ENCODE measurements at regions not wholly inside any gene's neighbourhood (a gene's known extent, or its start where the extent isn't known, plus 50 kb on each side); places are given as distances from the start of the nearest gene placed in this dataset.

GRCh38 chr5:112064271-112064701 is 307.3 kb upstream of the NREP start:
- Histone ChIP-seq H3K4me3 (no peak overlapping the region), H3K27ac (ENCODE audit: low read depth) (no peak overlapping the region), H3K79me2 (replicated peaks; ENCODE audit: insufficient read depth) (no peaks in the 10 kb centered on the region), H3K4me1 (ENCODE audit: insufficient read depth) (no peaks in the 10 kb centered on the region), H3K4me2 (no peak overlapping the region), H2AFZ (no peak overlapping the region), H3K9me2 (ENCODE audit: insufficient read depth) (no peaks in the 10 kb centered on the region), H4K20me1 (replicated peaks; ENCODE audit: insufficient read depth) (no peaks in the 10 kb centered on the region), H3F3A (replicated peaks; ENCODE audit: low read depth) (no peaks in the 10 kb centered on the region), H3K36me3 (ENCODE audit: insufficient read depth) (no peaks in the 10 kb centered on the region), H3K27me3 (ENCODE audit: insufficient read depth) (no peaks in the 10 kb centered on the region)
- H3K4me1 Mint-ChIP-seq, result no peaks in the 10 kb centered on the region
- ATAC-seq (no peak), DNase-seq (ENCODE audit: low spot score) (no peak)
- no peak overlapping the region for H3K27ac Mint-ChIP-seq
- H3K9me3 Mint-ChIP-seq, result no peaks in the 10 kb centered on the region
- TF ChIP-seq NANOG (IDR thresholded peaks at IDR 0.05; ENCODE audit: borderline replicate concordance) (no peak), POLR2AphosphoS5 (IDR thresholded peaks at IDR 0.05; ENCODE audit: low read depth) (no peak), STAT1 (IDR thresholded peaks at IDR 0.05; ENCODE audit: unreplicated experiment) (no peak), ZNF331 (CRISPR knock-in tag; IDR thresholded peaks at IDR 0.05; ENCODE audit: low read depth) (no peak), JUNB (IDR thresholded peaks at IDR 0.05; ENCODE audit: unreplicated experiment) (no peak), EZH2 (IDR thresholded peaks at IDR 0.05; ENCODE audit: low read depth, unreplicated experiment) (no peak), CREB1 (CRISPR knock-in tag; IDR thresholded peaks at IDR 0.05; ENCODE audit: low read depth) (no peak), ZNF114 (CRISPR knock-in tag; IDR thresholded peaks at IDR 0.05) (no peak), EZH2phosphoT487 (IDR thresholded peaks at IDR 0.05; ENCODE audit: unreplicated experiment) (no peak)
- TF ChIP-seq, protein P1, sequence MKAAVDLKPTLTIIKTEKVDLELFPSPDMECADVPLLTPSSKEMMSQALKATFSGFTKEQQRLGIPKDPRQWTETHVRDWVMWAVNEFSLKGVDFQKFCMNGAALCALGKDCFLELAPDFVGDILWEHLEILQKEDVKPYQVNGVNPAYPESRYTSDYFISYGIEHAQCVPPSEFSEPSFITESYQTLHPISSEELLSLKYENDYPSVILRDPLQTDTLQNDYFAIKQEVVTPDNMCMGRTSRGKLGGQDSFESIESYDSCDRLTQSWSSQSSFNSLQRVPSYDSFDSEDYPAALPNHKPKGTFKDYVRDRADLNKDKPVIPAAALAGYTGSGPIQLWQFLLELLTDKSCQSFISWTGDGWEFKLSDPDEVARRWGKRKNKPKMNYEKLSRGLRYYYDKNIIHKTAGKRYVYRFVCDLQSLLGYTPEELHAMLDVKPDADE (IDR thresholded peaks at IDR 0.05), result no peak
- TF ChIP-seq, protein P2, sequence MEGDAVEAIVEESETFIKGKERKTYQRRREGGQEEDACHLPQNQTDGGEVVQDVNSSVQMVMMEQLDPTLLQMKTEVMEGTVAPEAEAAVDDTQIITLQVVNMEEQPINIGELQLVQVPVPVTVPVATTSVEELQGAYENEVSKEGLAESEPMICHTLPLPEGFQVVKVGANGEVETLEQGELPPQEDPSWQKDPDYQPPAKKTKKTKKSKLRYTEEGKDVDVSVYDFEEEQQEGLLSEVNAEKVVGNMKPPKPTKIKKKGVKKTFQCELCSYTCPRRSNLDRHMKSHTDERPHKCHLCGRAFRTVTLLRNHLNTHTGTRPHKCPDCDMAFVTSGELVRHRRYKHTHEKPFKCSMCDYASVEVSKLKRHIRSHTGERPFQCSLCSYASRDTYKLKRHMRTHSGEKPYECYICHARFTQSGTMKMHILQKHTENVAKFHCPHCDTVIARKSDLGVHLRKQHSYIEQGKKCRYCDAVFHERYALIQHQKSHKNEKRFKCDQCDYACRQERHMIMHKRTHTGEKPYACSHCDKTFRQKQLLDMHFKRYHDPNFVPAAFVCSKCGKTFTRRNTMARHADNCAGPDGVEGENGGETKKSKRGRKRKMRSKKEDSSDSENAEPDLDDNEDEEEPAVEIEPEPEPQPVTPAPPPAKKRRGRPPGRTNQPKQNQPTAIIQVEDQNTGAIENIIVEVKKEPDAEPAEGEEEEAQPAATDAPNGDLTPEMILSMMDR (conservative IDR thresholded peaks at IDR 0.05; ENCODE audit: low read depth in 2 of 2), result no peak
- TF ChIP-seq, protein P3, sequence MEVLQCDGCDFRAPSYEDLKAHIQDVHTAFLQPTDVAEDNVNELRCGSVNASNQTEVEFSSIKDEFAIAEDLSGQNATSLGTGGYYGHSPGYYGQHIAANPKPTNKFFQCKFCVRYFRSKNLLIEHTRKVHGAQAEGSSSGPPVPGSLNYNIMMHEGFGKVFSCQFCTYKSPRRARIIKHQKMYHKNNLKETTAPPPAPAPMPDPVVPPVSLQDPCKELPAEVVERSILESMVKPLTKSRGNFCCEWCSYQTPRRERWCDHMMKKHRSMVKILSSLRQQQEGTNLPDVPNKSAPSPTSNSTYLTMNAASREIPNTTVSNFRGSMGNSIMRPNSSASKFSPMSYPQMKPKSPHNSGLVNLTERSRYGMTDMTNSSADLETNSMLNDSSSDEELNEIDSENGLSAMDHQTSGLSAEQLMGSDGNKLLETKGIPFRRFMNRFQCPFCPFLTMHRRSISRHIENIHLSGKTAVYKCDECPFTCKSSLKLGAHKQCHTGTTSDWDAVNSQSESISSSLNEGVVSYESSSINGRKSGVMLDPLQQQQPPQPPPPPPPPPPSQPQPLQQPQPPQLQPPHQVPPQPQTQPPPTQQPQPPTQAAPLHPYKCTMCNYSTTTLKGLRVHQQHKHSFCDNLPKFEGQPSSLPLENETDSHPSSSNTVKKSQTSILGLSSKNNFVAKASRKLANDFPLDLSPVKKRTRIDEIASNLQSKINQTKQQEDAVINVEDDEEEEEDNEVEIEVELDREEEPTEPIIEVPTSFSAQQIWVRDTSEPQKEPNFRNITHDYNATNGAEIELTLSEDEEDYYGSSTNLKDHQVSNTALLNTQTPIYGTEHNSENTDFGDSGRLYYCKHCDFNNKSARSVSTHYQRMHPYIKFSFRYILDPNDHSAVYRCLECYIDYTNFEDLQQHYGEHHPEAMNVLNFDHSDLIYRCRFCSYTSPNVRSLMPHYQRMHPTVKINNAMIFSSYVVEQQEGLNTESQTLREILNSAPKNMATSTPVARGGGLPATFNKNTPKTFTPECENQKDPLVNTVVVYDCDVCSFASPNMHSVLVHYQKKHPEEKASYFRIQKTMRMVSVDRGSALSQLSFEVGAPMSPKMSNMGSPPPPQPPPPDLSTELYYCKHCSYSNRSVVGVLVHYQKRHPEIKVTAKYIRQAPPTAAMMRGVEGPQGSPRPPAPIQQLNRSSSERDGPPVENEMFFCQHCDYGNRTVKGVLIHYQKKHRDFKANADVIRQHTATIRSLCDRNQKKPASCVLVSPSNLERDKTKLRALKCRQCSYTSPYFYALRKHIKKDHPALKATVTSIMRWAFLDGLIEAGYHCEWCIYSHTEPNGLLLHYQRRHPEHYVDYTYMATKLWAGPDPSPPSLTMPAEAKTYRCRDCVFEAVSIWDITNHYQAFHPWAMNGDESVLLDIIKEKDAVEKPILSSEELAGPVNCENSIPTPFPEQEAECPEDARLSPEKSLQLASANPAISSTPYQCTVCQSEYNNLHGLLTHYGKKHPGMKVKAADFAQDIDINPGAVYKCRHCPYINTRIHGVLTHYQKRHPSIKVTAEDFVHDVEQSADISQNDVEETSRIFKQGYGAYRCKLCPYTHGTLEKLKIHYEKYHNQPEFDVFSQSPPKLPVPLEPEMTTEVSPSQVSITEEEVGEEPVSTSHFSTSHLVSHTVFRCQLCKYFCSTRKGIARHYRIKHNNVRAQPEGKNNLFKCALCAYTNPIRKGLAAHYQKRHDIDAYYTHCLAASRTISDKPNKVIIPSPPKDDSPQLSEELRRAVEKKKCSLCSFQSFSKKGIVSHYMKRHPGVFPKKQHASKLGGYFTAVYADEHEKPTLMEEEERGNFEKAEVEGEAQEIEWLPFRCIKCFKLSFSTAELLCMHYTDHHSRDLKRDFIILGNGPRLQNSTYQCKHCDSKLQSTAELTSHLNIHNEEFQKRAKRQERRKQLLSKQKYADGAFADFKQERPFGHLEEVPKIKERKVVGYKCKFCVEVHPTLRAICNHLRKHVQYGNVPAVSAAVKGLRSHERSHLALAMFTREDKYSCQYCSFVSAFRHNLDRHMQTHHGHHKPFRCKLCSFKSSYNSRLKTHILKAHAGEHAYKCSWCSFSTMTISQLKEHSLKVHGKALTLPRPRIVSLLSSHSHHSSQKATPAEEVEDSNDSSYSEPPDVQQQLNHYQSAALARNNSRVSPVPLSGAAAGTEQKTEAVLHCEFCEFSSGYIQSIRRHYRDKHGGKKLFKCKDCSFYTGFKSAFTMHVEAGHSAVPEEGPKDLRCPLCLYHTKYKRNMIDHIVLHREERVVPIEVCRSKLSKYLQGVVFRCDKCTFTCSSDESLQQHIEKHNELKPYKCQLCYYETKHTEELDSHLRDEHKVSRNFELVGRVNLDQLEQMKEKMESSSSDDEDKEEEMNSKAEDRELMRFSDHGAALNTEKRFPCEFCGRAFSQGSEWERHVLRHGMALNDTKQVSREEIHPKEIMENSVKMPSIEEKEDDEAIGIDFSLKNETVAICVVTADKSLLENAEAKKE (CRISPR knock-in tag; IDR thresholded peaks at IDR 0.05), result no peak
- TF ChIP-seq, protein P4, sequence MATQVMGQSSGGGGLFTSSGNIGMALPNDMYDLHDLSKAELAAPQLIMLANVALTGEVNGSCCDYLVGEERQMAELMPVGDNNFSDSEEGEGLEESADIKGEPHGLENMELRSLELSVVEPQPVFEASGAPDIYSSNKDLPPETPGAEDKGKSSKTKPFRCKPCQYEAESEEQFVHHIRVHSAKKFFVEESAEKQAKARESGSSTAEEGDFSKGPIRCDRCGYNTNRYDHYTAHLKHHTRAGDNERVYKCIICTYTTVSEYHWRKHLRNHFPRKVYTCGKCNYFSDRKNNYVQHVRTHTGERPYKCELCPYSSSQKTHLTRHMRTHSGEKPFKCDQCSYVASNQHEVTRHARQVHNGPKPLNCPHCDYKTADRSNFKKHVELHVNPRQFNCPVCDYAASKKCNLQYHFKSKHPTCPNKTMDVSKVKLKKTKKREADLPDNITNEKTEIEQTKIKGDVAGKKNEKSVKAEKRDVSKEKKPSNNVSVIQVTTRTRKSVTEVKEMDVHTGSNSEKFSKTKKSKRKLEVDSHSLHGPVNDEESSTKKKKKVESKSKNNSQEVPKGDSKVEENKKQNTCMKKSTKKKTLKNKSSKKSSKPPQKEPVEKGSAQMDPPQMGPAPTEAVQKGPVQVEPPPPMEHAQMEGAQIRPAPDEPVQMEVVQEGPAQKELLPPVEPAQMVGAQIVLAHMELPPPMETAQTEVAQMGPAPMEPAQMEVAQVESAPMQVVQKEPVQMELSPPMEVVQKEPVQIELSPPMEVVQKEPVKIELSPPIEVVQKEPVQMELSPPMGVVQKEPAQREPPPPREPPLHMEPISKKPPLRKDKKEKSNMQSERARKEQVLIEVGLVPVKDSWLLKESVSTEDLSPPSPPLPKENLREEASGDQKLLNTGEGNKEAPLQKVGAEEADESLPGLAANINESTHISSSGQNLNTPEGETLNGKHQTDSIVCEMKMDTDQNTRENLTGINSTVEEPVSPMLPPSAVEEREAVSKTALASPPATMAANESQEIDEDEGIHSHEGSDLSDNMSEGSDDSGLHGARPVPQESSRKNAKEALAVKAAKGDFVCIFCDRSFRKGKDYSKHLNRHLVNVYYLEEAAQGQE (IDR thresholded peaks at IDR 0.05; ENCODE audit: unreplicated experiment), result no peak
- no peaks in the 10 kb centered on the region for H3K36me3 Mint-ChIP-seq (ENCODE audit: low read depth)
- no peaks in the 10 kb centered on the region for H3K27me3 Mint-ChIP-seq (ENCODE audit: insufficient read depth, low read depth, poor library complexity)
- no peak overlapping the region for H3K4me3 Mint-ChIP-seq

Data from GM23338 (cell line).